ENCODE measurements at regions not wholly inside any gene's neighbourhood (a gene's known extent, or its start where the extent isn't known, plus 50 kb on each side); places are given as distances from the start of the nearest gene placed in this dataset.

GRCh38 chr10:36324831-36325230 is 682.7 kb upstream of the FZD8 start:
- H3K27ac ChIP-seq: no peak overlapping the region
- TF ChIP-seq CTCF (conservative IDR thresholded peaks at IDR 0.05) (no peak), ZFX (IDR thresholded peaks at IDR 0.05) (no peak)

GRCh38 chr10:36313142-36313541 is 671.0 kb upstream of the FZD8 start:
- TF ChIP-seq ZFX (IDR thresholded peaks at IDR 0.05) (no peak), CTCF (conservative IDR thresholded peaks at IDR 0.05) (no peak)
- no peak overlapping the region for H3K27ac ChIP-seq

- no peak for TF ChIP-seq CTCF (conservative IDR thresholded peaks at IDR 0.05)
- no peak for TF ChIP-seq ZFX (IDR thresholded peaks at IDR 0.05)
Measured at GRCh38 chr10:36303896-36304295, 661.8 kb upstream of the FZD8 start.

GRCh38 chr10:36302086-36302485 is 660.0 kb upstream of the FZD8 start:
- no peak for TF ChIP-seq CTCF (conservative IDR thresholded peaks at IDR 0.05)
- TF ChIP-seq ZFX (IDR thresholded peaks at IDR 0.05): no peak
- H3K27ac ChIP-seq: no peak overlapping the region

More at GRCh38 chr10:36303896-36304295, 661.8 kb upstream of the FZD8 start:
- no peak overlapping the region for H3K27ac ChIP-seq

GRCh38 chr10:36301539-36301938 is 659.4 kb upstream of the FZD8 start:
- TF ChIP-seq CTCF (conservative IDR thresholded peaks at IDR 0.05): no peak
- TF ChIP-seq ZFX (IDR thresholded peaks at IDR 0.05): no peak
- H3K27ac ChIP-seq: no peak overlapping the region

- H3K27ac ChIP-seq: no peak overlapping the region
- TF ChIP-seq CTCF (conservative IDR thresholded peaks at IDR 0.05) (no peak), ZFX (IDR thresholded peaks at IDR 0.05) (no peak)
Measured at GRCh38 chr10:36301139-36301538, 659.0 kb upstream of the FZD8 start.

- TF ChIP-seq CTCF (conservative IDR thresholded peaks at IDR 0.05) (no peak), ZFX (IDR thresholded peaks at IDR 0.05) (no peak)
- H3K27ac ChIP-seq: no peak overlapping the region
Measured at GRCh38 chr10:36283827-36284226, 641.7 kb upstream of the FZD8 start.

Measured in C4-2B (cell line).